CD4-positive, alpha-beta T cell treated with Interleukin-15 for 4 hours (primary cell): ENCODE measurements at regions not wholly inside any gene's neighbourhood (a gene's known extent, or its start where the extent isn't known, plus 50 kb on each side); places are given as distances from the start of the nearest gene placed in this dataset.
"Not testable (repeated sequence)": the region's sequence is repeated elsewhere in the genome, so short reads cannot be mapped to it uniquely, and the experiment has no call there.

ENCODE experiments used
- DNase-seq: peaks from one replicate; pipeline ENCODE4 v3.0.0-alpha.2; 2020; ENCODE audit warnings: low spot score

DNA sequence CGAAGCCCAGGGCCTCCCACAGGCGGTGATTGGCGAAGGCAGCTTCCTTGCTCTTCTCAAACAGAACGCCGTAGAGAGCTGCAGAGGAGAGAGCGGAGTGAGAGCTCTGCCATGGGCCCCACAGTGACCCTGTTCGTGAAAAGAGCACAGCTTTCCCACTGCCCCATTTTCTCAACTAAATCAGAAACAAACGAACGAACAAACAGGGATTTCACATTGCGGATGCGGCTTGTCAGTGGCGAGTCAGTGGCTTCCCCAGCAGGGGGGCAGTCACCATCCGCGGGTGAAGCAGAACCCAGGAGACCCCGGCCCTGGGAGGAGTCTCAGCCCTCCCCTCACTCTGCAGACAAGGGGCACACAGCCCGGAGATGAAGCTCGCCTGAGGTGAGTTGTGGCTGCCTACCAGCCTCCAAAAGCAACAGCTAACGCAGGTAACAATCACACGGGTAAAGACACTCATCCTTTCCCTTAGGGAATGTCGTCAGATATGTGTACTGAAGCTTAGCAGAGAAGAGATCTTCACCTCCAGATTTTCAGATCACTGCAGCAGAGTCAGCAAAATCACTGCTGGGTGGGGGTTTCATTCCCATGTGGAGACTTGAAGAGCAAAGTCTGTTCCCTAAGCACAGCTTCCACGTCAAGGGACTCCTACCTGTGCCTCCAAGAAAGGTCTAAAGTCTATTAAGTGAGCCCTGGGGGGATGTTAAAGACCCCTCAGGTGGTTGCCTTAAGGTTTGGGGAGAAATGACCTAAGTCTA is 51.2 kb upstream of the GPR31 start:
- no peak for DNase-seq

DNA sequence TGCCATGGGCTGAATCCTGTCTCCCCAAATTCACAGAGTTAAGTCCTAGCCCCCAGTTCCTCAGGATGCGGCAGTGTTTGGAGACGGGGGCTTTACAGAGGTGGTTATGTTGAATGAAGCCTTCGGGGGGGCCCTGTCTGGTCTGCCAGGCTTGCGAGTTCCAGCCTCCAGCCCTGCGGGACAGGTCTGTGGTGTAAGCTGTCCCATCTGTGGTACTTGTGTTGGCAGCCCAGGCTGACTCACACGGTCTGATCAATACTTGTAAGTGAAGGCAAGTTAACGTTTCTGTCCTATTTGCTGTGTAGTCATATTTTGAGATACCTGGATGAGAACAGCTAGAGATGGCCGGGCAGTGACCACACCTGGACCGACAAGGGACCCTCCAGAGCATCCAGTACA is 51.8 kb upstream of the GPR31 start:
- DNase-seq, result no peak

DNA sequence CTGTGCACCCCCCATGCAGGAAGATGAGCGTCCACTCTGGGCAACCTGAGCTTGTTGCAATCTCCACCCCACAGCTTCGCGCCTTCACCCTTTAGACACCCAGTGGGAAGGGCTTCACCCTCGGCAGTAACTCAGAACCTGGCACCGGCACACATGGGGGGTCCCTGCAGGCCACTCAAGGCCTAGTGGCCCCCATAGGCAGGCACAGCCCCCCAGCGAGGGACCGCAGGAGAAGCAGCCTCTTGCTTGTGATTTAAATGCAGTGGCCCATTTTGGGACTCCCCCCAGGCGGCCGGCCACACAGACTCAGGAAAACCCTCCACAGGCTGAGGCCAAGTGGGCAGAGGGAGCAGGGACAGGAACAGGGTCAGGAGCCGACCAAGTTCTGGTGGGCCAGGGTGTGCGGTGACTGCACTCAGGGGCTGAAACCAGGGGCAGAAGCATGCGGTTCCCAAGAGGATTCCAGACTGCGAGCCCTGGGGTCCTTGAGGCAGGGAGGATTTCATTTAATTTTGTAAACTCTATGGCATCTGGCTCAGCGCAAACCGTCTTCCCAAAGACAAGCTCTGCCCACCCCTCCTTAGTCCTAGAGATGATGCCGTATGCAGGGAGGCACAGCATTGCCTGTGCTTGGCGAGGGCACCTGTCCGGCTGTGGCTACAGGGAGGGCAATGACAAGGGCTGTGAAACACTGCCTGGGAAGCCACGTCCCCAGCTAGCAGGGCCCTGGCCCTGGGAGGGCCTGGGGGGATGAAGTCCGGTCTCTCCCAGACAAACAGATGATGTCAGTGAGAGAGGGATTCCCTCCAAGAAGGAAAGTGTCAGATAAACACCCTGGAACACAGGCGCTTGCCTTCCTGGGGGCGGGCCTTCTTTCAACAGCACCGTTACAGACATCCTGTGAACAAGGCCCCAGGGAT is 52.9 kb upstream of the GPR31 start:
- no peak for DNase-seq

DNA sequence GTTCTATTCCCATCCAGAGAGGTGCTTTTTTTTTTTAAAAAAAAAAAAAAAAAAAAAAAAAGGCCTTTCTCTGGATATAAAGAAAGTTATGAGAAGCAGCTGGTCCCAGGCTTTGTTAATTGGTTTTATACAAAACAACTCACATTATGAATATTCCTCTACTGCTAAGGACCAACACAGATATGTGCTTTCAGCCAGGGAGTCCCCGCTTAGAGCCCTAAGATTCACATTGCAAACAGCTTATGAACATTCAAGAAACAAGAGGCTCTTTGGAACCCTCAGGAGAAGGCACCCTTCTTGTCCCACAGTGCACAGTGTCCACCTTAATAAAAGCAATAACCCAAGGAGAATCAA is 53.5 kb upstream of the GPR31 start:
- no peak for DNase-seq

DNA sequence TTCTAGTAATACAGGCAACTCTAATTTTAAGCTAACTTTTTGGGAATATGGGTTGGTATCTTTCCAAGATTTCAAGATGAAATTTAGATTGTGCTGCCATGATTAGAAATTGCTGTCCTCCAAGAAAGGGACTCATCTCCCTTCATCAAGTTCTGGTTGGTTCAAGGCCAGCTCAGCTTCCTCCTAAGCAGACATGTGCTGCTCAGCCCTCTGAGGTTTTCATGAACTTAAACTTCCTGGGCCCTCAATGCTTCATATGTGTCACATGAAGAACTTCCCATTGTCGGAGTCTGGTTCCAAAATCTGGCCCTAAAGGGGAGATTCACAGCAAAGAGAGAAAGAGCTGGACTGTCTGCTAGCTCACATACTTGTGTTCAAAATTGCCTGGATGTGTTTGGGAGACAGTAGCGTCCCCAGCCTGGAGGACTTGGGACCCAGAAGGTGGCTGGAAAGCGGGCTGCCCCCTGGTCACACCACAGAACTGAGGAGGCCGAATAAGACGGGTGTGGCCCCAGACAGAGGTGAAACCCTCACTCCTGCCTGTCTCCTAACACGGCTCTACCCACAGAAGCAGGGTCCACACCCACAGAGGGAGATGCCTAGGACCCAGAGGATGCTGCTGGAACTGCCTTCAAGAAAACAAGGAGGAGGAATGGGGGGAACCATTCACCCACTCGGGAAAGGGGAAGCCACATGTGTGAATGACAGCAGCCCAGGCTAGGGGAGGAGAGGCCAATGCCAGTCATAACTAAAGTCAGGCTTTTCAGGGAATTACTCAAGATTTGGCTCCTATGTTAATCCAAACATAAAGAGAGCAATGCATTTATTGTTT is 54.3 kb upstream of the GPR31 start:
- DNase-seq, result no peak

DNA sequence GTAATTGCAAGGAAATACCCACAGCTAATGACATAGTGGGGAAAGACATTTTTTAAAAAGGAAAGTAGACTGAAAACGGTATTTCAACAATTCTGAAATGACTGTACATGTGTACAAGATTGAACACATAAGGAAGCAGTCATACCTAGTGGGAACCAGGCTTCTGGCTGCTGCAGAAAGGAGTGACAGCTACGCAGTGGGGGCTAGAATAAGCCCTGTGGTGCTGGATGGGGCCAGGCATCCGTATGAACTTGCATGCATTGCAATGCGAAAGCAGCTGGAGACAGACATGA is 54.9 kb upstream of the GPR31 start:
- DNase-seq, result no peak

DNA sequence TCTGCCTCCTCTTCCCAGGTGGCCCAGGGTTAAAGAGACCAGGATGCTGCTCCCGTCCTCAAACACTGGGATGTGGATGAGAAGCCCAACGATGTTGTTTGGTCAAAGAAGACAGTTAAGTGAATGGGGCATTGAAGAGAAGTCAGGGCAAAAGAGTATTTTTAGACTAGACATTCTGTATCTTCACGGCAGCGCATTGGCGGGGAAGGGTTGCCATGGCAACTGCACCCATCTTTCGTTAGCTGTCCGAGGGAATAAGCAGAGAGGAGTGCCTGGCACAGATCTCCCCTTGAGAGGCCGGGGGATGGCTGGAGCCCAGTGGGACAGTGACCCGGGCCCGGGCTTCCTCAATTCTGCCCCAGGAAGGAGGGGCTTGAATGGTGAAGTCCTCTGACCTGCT is 56.4 kb upstream of the GPR31 start:
- DNase-seq, result no peak

DNA sequence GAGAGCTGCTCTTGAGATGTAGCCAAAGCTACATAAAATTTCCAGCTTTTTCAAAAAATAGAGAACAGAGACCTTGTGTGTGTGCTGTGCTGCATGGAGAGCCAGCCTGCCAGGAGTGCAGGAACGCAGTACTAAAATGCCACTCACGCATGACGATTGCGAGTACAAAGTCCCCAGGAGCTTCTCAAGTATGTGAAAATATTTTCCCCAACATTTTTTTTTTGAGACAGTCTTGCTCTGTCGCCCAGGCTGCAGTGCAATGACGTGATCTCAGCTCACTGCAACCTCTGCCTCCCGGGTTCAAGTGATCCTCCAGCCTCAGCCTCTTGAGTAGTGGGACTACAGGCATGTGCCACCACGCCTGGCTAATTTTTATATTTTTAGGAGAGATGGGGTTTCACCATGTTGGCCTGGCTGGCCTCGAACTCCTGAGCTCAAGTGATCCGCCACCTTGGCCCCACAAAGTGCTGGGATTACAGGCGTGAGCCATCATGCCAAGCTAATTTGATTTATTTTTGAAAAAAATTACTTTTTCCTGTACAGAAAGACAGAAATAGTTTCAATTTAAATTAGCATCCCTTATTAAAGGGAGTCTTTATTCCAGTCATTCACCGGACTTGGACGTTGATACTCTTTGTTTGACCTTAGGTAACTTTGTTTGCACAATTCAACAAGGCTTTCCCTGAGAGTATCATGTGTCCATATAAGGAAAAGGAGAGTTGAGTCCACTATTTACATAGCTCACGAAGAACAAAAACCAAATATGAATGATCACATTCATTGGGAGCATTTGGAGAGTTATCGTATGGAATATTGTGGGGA is 57.9 kb upstream of the GPR31 start:
- not testable (repeated sequence) for DNase-seq

DNA sequence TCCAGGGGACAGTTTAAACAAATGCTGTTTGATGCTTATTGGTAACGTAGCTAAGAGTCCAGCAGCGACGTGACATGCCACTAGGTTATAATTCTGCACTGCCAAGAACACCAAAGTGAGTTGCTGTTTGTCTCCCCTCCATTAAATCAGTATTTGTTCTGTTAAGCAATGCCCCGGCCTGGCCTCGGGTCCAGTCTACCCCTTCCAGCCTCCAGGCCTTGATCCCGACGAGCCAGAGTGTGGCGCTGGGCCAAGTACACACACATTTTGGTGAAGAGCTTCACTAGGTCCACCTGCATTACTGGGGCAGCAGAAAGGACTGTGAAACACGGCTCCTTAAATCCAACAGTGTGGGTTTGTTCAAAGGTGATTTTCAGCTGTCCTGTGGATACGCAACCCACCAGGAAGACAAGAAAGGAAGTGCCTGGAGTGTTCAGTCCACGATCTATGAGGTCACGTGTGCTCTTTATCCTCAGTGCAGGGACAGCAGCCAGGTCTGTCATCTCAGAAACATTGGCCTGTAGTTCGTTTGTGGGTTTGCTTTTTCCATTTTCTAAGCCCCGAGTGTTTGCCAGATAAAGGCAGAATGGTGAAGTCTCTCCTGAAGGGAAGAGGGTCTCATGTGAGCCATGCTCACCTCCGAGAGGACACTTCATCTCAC is 58.7 kb upstream of the GPR31 start:
- DNase-seq, result not testable (repeated sequence)

DNA sequence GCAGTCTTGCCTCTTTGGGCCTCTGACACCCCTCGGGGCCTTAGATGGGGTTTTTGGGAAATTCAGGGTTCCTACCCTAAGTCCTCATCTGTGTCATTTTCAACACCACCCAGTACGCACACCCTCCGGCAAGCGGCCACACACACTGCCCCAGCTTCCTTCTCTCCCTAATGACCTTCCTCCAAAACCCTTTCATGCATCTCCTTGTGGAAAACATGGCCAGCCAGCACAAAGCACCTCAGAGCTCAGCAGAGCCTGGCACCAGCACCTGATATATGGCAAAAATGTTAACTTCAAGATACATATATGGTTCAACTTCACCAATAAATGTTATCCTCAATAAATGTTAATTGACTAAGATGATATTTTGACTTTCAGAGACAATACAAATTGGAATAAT is 59.3 kb upstream of the GPR31 start:
- not testable (repeated sequence) for DNase-seq

DNA sequence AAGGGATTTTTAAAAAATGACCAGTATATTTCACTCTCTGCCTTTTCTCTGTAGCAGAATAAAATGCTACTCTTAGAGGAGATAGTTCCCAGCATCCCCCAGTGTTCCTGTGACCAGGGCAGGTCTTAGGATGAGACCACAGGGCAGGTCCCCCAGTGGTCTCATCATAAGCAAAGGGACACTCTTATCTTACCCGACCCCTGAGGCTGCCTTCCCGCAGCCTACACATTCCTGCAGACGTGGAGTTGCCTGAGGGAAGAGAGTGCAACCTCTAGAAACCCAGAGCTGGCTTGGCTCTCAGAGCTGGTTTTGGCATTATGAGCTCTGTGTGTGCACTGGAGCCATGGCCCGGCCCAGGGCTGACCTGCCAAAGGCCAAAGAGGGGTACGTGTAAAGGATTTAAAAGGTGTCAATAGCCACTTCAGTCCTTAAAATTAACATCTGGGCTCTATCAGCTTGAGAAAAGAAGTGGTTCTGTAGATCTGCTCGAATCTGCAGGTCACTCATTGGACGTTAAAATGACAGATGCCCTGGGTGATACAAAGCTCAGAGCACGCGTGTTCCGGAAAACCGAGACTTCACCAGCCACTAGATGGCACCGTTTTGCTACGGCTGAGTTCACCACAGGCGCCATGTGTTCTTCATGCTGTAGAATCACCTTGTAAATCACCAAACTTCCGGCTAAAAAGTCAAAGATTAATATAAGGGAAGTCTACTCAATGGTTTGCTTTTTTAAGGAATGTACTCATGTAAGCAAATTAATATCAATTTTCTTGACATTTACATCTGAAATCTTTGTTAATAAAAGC is 60.4 kb upstream of the GPR31 start:
- DNase-seq, result peak; percentile 37

DNA sequence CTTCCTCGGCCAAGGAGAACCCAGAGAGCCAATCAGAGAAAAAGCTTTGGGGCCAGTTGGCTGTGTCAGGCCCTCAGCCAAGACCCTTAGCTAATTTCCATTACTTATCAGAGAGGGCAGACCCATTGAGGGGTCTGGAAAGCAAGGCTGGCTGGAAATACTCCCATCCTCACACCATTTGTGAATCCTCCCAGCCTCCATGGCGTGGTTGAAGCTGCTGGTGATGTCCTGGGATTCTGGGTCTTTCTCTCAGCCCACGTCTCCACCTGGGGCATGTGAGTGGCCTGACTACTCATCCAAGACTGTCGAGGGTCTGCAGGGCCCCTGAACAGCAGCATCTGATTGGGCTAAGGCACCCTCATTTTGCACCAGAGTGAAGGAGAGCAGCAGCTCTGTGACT is 61.3 kb upstream of the GPR31 start:
- DNase-seq, result not testable (repeated sequence)

DNA sequence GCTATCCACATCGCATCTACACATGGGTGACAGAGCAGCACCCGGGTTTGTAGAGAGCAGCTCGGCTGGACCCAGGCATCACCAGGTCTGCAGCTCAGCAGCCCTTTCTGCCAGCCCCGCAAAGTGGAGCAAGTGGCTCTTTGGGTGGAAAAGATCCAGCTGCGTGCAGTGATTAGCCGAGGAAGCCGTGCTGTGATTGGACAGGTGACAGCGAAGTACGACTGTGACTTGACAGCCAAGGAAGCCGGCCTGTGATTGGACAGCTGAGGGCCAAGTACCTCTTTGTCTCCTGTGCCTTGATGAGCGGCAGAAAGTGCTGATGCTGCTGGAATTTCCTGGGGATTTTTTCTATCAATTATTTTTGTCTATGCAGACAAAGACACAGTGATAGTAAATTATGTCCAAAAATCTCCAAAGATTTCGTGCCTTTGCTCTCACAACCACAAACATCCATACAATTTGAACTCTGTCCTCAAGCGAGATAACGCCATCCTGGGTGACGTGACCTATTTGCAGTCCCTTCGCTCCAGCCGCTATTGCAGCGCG is 62.3 kb upstream of the GPR31 start:
- no peak for DNase-seq

DNA sequence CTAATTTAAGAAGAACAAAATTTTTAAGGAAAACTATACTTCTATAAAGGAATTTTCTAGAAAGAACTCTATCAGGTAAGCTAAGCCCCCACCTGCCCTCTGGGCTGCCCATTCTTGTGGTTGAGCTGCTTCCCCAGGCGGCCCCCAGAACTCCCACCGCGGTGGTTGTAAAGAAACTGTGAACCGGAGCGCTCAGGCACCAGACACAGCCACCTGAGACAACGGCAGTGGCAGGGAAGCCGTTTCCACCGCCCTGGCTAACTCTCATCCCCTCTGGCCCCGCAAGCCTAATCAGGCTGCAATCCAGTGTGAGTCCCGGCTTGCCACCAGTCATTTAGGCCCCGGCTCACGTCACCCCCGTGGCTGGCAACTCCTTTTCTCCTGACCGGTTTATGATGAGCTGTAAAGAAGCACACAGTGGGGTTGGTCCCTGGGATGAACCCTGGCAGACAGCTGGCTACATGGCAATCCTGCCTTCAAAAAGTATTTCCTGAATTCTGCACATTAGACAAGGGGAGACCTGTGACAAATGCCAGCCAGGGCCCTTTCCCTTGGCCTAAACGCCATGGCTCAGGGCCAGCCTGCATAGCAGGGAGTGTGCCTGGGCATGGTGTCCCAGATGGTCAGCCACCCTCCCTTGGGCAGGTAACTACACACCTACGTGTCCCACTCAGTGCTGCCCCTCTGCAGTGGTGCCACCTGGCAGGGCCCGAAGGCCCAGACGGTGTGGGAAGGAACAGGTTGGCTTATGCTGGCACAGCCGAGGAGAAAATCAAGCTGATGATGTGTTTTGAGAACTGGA is 63.8 kb upstream of the GPR31 start:
- DNase-seq, result no peak

DNA sequence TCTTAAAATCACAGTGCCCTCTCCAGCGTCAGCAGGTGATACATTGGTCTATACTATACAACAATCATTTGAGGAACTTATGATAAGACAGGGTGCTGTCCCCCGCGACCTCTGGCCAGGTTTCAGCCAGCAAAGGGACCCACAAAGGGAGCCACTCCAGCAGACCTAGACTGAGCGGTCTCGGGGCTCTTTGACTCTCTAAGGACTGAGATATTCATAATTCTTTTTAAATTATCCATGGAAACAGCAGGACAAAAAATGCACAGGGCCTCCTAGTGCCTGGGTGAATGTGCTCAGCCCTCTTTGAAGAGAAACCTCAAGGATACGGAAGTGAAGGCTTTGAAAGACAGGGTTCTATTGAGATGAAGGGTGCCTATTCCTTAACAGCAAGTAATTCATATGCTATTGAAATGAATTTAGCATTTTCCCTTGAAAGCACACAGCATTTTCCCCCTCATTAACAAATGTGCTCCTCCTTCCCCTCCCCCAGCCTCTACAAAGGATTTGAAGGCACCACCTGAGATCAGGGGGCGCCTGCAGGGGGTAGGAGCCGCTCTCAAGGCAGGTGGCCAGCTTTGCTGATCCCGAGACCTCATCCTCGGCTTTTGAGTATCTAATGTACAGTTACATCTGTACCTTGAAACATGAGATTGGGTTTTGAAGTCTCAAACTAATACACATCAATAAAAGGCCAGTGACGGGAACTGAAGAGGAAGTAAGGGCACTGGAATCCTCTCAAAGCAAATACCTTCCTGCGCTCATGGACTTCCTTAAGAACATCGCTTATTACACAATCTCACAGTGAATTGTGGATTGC is 65.3 kb upstream of the UNC93A start:
- not testable (repeated sequence) for DNase-seq

DNA sequence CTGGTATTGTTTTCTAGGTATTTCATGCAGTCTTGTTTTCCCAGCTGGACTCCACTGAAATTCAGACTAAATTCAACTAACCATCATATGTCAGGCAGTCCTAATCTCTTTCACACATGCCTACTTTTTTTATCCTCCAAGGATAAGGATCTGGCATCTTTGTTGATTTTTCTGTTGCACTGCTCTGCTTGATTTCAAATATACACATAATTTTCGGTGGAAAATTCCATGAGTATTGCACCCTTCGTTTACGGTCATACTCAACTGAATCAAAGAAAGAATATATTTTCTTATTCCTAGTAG is 64.8 kb upstream of the UNC93A start:
- DNase-seq, result no peak

DNA sequence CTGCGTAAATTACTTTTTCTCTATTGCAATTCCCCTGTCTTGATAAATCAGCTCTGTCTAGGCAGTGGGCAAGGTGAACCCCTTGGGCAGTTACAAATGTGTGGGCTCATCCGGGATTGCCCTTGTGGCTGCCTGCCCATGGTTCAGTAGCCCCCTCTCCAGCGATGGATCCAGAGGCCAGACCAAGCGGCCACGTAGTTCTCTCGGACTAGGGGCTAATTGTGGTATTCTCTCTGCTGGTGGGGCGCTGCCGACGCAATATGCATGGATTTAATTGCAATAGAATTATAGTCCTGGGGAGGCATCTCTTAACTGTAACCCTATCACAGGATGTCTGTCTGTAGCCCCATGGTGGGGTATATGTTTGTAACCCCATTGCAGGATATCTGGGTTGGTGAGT is 64.3 kb upstream of the UNC93A start:
- DNase-seq, result no peak

DNA sequence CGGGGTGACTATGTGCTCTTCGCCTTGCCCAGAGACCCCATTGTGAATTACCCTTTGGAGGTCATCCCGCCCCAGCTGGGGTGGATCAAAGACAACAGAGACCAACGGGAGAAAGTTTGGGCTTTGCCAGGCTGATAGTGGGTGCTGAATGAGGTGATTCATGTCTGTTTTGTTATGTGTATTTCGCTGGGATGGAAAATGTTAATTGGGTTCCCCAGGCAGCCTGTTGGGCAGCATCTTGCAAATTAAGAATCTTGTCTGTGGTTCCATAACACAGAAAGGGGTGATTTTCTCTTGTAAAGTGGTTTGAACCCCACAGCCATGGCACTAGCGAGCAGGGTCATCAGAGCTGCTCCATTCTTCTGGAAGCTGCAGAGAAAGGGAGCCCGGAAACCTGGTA is 63.1 kb upstream of the UNC93A start:
- DNase-seq, result no peak

DNA sequence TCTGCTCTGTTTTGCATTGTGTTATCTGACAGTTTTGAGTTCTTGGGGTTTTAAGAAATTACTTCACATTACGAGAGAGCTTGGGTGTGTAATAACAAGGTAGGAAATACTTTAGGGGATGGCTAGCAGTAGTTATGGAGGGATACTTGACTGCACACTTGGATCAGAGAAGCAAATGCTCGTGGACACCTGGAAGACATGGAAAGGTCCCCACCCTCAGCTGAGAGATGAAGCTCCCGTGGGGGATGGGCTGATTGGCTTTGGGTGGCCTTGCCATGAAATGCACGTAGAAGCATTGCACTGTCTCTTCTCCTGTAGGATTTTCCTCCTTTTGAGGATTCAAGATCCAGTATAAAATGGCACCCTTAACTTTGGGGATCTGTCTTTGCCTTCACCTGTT is 61.5 kb upstream of the UNC93A start:
- no peak for DNase-seq
